NCI-H446 (cell line): ENCODE measurements at regions not wholly inside any gene's neighbourhood (a gene's known extent, or its start where the extent isn't known, plus 50 kb on each side); places are given as distances from the start of the nearest gene placed in this dataset.
A peak's percentile ranks its signal among the peaks of the same experiment; 100 is the strongest.

Source experiments
- DNase-seq, 2 experiments: peaks; one replicate each; lab custom pipeline; 2025; lab: John Stamatoyannopoulos, UW

DNA sequence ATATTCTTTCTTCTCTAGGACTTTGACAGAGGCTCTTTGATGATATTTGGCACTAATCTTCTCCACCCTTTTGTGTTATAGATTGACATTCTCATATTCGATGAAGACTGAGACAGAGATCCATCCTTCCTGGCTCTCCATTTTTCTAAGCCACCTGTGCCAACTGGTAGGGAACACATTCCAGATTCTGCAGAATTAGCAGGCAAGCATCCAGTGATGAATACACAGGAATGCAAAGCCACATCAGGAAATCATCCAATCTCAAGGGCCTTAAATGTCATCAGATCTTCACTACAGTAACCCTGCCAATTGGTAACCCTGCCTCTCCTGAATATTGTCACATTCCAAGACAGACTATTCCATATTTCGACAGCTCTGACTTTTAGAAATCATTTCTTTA, 718.4 kb upstream of the API5 start:
- DNase-seq = peak in 1 of 2 experiments; percentile 29

DNA sequence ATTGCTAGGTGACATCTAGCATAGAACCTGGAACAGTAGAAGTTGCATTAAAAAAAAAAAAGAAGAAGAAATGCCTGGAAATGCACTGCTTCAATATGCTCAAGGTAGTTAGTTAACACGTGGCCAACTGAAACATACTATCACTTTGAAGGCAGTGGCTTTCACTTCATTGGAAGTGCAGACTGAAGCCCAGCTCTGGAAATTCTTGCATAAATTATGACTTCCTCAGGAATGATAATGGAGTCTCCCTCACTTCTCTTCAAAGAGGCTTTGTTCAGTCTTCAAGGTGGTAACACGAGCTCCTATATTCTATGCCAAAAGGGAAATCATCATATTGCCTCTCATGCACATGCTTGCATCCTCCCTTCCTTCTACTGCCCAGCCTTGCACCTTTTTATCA, 715.9 kb upstream of the API5 start:
- no peak for DNase-seq

DNA sequence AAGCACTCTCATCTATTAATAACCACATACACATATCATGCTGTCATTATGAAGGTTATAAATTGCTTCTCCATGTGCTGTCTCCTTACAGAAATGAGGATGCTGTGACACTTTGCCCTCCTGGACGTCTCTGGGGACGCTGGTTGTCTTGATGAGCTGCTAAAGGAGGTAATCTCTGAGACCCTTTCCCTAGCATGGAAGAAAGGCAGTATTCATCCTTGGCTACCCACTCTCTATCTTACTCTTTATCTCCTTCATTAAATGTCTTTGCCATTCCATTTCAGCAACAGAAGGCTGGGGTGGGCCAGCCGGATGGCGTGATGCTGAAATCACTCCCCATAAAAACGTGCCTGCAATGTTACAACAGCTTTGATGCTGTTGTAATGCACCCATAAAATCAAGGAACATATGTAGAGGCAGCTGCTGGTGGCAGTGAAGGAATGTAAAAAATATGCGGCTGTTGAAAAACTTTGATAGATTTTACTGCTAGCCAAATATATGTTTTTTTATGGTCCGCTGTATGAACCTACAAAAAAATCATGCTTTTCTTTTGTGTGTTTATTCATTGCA, 715.1 kb upstream of the API5 start:
- DNase-seq = no peak

DNA sequence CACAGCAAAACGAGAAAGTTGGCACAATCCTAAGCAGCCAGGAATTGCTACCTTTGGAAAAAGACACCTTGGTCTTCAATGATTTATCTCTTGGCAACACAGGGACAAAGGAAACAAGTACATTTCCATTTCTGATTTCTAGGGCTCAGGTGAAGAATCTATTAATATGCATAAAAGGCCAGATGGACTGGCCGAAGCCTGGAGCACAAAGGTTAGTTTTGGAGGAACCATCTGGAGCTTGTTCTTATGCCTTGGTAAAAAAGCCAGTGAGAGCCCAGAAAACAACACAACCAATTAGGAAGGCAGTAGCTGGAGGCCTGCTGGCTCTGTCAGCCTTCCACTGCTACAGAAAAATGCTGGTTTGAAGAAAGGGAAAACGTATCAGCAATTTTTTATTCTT, 713.5 kb upstream of the API5 start:
- DNase-seq = peak in 1 of 2 experiments; percentile 24

DNA sequence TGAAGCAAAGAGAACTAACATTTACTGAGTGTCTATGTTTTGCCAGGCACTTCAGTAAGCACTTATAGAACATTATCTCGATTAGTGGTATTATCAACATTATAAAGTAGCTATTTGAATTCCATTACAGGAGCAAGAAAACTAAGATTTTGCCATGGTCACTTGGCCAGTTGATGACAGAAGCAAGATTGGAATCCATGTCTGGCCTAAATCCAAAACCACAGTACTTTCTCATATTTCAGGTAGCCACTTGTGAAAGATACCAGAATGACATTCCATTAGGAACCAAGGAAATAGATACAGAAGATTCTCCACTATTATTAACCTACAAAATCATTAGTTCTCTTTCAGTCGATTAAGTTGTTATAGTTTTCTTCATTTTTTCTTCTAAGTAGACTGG, 691.0 kb upstream of the API5 start:
- no peak for DNase-seq

DNA sequence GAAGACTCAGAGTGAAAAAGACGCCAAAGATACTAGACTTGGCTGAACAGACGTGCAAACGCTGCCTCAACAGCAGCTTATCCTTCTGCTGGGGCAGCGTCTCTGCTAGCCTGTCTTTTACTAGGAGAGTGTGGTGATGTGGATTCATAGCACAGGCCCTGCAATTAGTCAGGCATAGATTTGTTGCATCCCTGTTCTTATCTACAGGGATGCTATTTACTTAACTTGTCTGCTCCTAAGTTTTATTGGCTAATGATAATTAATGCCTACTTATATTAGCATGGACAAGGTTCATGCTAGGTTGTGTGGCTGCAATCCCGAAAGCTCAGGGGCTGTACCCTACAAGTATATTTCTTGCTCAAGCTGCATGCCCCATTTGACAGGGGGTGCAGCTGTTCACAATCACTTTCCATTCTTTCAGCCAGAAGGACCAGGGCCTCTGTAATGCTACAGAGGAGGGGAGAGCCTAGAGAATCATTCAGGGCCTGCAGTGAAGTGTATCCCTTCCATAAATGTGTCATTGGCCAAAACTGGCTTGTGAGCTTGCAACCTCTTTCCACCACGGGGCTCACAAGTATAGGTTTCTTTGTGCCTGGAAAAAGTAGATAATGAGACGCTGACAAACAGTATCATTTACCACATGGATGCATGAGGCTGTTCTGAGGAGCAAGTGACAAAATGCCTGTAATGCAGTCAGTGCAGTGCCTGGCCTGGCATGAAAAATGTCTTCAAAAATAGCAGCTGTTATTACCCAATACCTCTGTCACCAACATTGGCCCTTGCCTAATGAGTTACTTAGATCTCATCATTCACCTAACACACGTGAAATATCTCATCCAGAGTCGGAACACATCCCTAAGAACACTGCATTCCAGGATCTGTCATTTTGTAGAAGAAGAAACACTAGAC, 685.8 kb upstream of the API5 start:
- no peak for DNase-seq

DNA sequence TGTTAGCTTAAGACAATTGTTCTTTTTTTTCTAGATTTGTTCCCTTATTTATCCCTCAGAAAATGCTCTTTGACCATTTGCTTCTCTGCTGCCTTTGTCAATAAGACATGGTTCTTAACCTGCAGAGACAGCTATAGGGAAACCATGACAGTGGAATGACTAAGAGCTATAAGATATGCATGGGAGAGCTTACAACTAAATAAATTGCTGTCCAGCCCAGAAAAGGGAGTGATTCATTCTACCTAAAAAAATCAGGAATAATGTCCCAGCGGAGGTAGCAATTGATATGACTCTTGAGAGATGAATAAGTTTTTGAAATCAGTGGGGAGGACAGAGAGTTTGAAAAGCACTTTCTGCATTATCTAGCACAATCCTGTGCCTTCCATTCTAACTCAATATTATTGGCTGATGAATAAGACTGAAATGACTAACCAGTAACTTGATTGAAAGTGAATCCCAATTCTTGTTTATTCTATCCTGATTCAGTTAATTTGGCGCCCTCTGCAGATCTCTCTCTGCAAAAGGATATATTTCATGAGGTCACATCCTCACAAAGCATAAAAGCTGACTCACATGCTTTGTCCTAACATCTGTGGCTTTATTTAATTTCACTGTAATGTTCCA, 680.5 kb upstream of the API5 start:
- peak; percentile 84 to 88 for DNase-seq

DNA sequence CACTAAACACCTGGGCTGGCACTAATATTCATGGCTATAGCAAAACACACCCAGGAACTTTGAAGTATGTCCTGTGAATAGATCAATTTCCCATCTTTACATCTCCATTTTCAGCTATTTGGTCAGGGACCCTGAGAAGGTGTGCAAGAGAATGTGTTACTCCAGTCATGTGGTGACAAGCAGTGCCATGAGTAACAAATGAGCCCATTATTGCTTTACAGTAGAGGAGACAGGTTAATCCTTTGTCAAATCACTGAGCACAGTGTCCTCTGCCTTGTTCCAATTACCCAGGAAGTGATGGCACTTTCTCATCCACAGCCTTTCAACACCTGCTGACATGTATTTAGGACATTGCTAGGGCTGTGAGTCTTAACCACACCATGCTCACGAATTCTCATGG, 664.8 kb upstream of the API5 start:
- DNase-seq = no peak

DNA sequence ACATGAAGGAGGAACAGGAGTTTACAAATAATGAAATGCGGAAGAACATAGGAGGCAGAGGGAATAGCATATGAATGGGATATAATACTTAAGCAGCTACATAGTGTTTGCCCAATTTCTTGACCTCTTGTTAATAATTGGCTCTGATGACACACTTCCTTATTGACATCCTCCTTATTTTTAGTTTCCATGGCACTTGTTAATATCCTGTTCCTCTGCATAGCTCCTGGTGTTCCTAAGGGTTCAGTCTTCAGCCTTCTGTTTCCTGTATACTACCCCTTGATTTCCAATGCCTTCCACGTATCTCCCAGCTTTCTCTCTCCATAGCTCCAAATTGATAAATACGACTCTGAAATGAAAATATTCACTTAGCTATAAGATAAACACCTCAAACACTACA, 663.8 kb upstream of the API5 start:
- no peak for DNase-seq

DNA sequence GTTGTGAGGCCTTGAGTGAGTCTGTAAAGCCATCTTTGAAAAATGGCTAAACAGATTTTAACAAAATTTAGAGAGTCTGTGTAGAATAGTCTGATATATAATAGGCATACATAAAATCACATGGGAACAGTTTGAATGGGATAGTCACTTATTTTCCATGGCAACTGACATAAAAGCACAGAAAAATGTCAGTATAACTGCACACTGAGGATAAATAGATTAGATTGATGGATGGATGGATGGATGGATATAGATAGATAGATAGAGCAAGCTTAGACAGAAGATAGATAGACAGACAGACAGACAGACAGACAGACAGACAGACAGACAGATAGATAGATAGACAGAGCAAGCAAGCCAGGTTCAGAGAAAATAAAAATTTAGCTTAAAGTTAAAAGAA, 660.2 kb upstream of the API5 start:
- DNase-seq = no peak

DNA sequence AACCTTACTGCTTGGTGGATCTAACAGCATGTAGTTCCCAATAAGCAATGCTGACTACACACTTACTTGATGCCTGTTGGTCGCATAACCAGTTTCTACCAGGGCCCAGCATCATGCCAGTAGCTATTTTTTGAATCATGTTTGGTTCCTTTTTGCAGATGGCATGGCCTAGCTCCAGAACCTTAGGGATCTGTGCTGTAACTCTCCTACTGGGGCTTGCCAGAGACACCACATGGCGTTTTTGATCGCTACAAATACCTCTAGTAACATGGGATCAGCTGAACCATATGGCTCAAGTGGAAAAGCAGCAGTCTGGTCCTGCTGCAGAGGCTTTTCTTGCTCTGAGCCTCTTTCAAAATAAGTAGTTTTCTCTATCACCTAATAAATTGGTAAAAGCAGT, 654.6 kb upstream of the API5 start:
- DNase-seq = peak; percentile 36 to 86

DNA sequence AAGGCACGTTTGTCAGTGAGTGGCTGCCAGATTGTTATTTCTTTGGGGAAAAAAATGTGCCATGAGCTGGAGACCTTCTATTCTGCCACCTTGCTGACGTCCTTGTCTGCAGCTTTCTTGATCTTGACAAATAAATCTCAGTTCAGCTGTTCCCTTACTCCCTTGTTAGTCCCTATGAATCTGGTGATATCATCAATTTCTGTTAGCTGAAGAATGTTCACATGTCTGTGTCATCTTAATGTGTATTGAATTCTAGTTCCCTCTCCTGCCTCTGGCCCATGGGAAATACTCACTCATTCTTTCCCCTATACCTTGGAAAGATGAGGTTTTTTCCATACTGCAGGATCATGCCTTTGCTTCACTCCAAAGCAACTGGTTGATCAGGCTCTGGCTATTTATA, 649.9 kb upstream of the API5 start:
- DNase-seq = no peak

DNA sequence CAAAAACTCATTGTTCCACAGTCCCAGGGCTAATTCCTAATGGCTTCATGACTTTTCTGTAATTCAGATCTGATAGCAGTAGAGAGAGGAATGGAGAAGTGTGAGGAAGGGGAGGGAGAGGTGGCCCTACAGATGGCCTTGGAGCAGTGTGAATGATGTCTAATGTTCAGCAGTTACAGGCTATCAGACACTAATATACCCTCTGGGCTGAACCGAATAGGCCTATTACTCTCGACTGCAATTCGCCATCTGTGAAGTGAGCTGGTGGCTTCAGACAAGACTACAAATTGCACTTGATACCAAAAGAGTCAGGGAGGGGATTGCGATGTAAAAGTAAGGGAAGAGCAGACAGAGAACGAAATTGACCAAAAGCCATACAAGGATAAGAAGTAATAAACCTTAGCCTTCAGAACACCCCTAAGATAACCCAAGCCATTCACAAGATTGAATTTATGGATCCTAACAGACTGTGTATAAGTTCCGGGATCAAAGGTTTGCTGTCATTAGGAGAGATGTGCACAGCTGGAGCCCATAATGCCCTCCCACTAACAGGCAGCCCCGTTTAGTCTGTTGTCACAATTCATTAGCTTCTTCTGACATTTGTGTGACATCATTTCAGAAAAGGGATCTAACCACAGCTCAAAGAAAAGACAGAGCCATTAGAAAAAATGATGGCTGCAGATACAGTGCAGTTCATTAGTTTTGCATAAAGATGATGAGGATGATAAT, 642.4 kb upstream of the API5 start:
- DNase-seq = no peak

DNA sequence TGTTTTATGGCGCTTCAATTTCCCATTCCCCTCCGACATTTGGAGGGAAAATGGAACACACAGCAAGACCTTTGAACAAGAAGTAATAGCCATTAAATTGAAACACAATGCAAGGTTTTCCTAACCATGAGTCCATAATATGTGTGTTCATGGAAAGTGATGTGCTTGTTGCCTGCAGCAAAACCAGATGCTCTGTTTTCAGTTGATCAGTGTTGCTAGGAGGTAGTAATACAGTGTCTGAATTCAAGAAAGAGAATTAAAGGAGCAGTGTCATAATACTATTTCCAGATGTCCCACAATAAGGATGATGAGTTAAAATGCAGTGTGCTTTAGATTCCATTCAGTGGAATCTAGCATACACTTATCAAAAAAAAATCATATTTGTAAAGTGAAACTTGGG, 637.4 kb upstream of the API5 start:
- no peak for DNase-seq

DNA sequence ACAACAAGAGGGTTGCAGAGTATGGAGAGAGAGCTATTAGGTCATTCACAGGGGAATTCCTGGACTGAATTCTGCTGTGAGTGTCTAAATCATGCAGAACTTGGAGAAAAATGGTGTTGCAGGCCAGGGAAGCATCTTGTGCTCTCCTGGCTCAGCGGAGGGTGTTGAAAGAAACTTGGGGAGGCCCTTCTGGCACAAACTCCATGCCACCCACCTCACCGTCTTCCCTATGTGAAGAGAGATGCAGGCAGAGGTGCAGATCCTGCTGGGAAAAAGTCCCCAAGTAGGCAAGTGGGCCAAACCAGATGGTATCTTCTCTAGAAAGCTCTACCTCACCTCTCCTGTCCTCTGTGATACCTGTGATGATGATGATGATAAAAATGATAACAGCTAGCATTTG, 604.3 kb upstream of the API5 start:
- no peak for DNase-seq

DNA sequence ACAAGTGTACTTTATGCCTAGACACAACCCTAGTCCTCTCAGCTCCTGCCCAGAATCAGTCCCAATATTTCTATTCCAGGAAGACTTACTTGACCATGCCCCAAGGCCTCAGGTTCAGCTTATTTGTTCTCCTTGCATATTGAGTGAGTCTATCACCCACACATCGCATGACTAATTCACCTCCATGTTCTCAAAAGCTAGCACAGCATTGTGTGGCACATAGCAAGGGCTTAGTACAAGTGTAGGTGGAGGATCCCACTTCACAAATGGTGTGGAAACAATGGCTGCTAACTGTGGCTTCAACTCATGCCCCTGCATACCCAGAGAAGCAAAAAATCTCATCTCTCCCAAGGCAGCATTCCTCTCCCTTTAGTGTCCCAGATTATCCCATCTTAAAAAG, 602.6 kb upstream of the API5 start:
- no peak for DNase-seq

DNA sequence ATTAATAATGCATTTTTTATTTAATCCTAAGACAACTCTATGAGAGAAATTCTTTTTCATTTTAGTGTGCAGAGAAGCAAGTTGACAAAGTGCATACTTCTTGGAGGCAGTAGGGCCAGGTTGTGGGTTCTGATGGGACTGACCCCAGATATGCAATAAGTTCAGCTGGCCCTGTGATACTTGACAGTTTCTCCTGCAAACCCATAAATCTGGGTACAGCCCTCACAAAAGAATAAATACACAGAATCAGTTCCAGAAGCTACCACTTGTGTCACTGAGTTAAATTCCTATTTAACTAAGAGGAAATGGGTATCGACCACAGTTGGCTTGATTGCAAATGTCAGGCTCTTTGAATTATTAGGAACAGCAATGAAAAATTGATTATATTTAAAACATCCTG, 598.5 kb upstream of the API5 start:
- no peak for DNase-seq

DNA sequence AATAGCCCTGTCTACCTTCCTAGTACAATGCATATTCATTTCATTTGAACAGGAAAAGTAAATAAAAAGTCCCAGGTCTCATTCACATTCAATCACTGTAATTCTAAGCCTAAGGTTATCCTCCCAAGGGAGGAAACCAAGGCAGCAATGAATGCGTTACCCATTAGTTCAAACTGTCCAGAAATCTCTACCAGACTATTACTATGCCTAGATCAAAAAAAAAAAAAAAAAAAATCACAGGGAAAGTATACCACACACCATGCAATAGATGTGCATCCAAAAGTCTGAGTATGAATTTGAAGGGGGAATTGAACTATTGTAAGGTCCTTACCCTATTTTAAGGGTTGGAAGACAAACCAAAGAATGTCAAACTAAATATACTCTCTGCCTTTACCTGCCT, 598.0 kb upstream of the API5 start:
- no peak for DNase-seq

DNA sequence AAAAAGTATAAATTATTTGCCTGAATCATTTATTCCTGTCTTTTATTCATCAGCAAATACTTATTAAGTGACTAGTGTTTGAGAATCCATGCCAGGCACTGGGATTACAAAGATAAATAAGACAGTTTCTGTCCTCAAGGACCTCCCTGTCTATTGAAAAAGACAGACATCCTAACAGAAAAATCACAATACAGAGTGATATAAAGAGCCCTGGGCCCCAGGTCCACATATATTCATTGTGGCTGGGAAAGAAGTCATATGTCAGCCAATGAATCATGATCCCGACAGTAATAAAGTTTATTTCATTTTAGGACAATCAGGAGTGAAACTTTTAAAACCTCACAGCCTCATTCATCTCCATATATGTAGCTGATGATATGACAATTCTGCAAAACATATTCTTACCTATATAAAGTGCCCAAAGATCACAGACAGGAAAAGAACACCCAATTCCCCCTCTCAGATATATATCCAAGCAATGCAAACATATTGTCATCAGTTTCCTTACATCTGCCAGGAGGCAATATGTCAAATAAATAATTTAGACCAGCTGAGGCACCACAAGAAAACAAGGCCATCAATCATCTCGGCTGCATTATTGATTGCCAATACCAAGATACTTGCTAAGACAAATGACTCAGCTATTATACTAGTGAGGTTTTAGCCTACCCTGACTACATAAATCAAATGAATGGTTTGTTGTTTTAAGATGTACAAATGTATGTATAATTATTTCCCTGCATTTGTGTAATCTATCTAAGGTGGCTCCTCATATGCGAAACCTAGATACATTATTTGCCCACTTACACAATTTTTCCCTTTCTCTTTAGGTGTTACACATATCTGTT, 590.9 kb upstream of the API5 start:
- no peak for DNase-seq

DNA sequence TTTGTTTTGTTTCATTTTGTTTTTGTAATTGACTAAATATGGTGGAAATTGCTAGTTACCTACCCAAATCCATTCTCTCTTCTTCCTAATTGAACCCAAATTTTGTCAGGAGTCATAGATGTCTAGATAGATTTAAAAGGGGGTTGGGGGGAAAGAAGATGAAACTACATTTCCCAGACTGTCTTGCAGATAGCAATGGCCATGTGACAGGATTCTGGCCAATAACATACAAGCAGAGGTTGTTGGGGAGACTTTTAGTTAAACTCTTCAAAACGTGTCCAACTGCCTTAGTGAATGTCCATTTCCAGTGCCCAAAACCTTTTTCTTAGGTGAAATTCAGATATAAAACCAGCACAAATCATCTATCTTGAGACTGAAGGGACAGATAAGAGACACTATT, 583.9 kb upstream of the API5 start:
- no peak for DNase-seq

DNA sequence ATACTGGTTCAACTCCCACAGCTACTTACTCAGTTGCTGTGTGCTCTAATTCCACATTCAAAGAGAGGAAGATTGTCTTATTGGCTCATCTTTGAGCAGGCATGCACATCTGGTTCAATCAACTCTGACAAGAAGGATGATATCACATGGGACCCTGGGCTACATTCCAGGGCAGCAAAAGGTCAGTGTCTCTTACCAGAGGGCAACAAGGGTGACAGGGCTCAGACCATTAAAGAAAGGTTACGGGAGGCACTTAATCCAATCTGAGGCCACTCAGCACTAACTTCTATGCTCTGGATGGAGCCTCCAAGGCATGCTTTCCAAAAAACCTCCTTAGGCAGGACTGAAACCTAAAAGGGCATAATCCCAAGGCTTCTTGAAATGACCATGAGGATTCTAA, 549.4 kb upstream of the API5 start:
- no peak for DNase-seq

DNA sequence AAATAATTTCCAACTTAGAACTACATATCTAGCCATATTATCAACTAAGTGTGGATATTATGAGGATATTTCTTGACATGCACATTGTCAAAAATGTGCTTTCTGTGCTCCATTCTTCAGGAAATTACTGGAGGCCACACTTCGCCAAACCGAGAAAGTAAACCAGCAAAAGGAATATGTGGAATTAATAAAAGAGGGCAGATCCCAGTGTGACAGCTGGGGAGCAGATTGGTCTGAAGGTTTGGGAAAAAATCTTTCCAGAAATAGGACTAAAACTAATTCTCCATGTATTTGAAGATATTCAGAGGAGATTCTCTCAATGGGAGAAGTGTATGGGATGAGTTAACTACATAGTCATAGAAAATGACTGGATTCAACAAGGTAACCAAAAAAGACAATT, 546.9 kb upstream of the API5 start:
- DNase-seq = no peak
